AG10803 (cell line): ENCODE measurements at regions not wholly inside any gene's neighbourhood (a gene's known extent, or its start where the extent isn't known, plus 50 kb on each side); places are given as distances from the start of the nearest gene placed in this dataset.

ENCODE experiments used
- DNase-seq: peaks from one replicate; pipeline ENCODE4 v3.0.0; 2010; ENCODE audit warnings: low read depth
- H3K4me3 ChIP-seq: 2 replicates; pipeline ENCODE4 v1.5.1; 2011; ENCODE audit warnings: mild to moderate bottlenecking, low read length, control low read depth
- CTCF ChIP-seq: conservative IDR thresholded peaks from 2 replicates; pipeline ENCODE4 v1.5.1; 2011; ENCODE audit warnings: mild to moderate bottlenecking, low read length, control low read depth, inconsistent platforms

- H3K4me3 ChIP-seq: no peak overlapping the region
- no peak for DNase-seq
- no peak for TF ChIP-seq CTCF
Measured at GRCh38 chr9:75824816-75825568, 65.5 kb upstream of the PCSK5 start.

GRCh38 chr9:75826314-75826713 lies 64.2 kb upstream of the PCSK5 start:
- H3K4me3 ChIP-seq: no peak overlapping the region
- no peak for DNase-seq
- TF ChIP-seq CTCF: no peak

GRCh38 chr9:75830303-75830702 lies 60.2 kb upstream of the PCSK5 start:
- no peak for TF ChIP-seq CTCF

GRCh38 chr9:75833778-75834177 lies 56.7 kb upstream of the PCSK5 start:
- no peak overlapping the region for H3K4me3 ChIP-seq
- TF ChIP-seq CTCF: no peak
- DNase-seq: no peak

More at GRCh38 chr9:75830303-75830702, 60.2 kb upstream of the PCSK5 start:
- DNase-seq: no peak
- H3K4me3 ChIP-seq: no peak overlapping the region

GRCh38 chr9:75834878-75835277 lies 55.6 kb upstream of the PCSK5 start:
- H3K4me3 ChIP-seq: no peak overlapping the region
- no peak for TF ChIP-seq CTCF
- DNase-seq: no peak
